ENCODE measurements at regions not wholly inside any gene's neighbourhood (a gene's known extent, or its start where the extent isn't known, plus 50 kb on each side); places are given as distances from the start of the nearest gene placed in this dataset.

DNA sequence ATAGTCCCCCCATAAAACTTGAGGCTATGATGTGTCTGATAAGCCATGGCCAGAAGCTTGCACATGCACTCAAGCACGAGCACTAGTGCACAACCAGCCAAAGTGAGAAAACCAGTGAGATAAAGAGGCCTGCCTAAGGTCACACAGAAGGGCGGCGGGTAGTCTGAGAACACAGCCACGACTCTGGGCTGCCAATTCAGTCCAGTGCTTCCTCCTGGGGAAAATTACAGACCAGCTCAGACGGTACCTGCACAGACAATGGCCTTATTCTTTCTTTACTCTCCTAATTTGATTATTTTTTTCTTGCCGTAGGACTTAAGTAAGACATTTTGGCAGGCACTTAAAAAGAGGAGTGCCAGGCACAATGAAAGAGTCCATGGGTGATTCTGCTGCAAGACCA, 533.2 kb upstream of the FAT1 start:
- TF ChIP-seq, protein P1, sequence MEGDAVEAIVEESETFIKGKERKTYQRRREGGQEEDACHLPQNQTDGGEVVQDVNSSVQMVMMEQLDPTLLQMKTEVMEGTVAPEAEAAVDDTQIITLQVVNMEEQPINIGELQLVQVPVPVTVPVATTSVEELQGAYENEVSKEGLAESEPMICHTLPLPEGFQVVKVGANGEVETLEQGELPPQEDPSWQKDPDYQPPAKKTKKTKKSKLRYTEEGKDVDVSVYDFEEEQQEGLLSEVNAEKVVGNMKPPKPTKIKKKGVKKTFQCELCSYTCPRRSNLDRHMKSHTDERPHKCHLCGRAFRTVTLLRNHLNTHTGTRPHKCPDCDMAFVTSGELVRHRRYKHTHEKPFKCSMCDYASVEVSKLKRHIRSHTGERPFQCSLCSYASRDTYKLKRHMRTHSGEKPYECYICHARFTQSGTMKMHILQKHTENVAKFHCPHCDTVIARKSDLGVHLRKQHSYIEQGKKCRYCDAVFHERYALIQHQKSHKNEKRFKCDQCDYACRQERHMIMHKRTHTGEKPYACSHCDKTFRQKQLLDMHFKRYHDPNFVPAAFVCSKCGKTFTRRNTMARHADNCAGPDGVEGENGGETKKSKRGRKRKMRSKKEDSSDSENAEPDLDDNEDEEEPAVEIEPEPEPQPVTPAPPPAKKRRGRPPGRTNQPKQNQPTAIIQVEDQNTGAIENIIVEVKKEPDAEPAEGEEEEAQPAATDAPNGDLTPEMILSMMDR (IDR thresholded peaks at IDR 0.05): no peak
- no peak for TF ChIP-seq EZH2 (IDR thresholded peaks at IDR 0.05; ENCODE audit: borderline replicate concordance, insufficient read depth, low read depth, low read length, poor library complexity, severe bottlenecking)

Measured in B cell (primary cell).